Femur (tissue), 1 donor: ENCODE measurements at regions not wholly inside any gene's neighbourhood (a gene's known extent, or its start where the extent isn't known, plus 50 kb on each side); places are given as distances from the start of the nearest gene placed in this dataset.

ENCODE experiments used
- DNase-seq: peaks from one replicate; pipeline ENCODE4 v3.0.0-alpha.2; 2017

GRCh38 chr9:88033359-88033702 lies 59.0 kb upstream of the CDK20 start:
- DNase-seq: no peak

GRCh38 chr9:88028338-88028737 lies 54.0 kb upstream of the CDK20 start:
- no peak for DNase-seq

- no peak for DNase-seq
Measured at GRCh38 chr9:88026118-88026479, 51.8 kb upstream of the CDK20 start.

GRCh38 chr9:88025411-88026117 lies 51.2 kb upstream of the CDK20 start:
- no peak for DNase-seq

GRCh38 chr9:88024896-88025295 lies 50.6 kb upstream of the CDK20 start:
- DNase-seq: no peak
